ENCODE measurements at regions not wholly inside any gene's neighbourhood (a gene's known extent, or its start where the extent isn't known, plus 50 kb on each side); places are given as distances from the start of the nearest gene placed in this dataset.

- peak; percentile 61 for DNase-seq (ENCODE audit: low read depth)
- H3K4me3 ChIP-seq (ENCODE audit: low read depth, low read length), result no peak overlapping the region
Observed at GRCh38 chr2:149720615-149721014, 133.0 kb upstream of the MMADHC start.

DNA sequence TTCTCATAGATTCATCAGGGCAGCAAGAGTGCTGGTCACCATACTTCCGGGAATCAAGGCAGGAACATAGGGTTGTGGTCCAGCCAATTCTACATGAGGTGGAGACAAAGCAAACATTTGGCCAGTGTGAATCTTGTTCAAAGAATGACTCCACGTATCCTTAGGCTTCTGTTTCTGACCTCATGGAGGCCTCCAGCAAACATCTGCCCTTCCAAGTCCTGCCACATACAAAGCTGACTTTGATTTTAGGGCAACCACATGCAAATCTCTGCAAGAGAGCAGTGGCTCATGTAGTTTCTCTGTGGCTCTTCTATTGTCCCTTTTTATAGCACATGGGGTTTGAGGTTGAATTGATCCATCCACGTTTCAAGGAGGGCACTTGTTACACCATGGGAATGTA lies 132.1 kb upstream of the MMADHC start:
- no peak overlapping the region for H3K4me3 ChIP-seq (ENCODE audit: low read depth, low read length)
- TF ChIP-seq CTCF (IDR thresholded peaks at IDR 0.05; ENCODE audit: insufficient read depth, low read depth, low read length), result no peak
- DNase-seq (ENCODE audit: low read depth), result no peak

More at GRCh38 chr2:149720615-149721014, 133.0 kb upstream of the MMADHC start:
- no peak for TF ChIP-seq CTCF (IDR thresholded peaks at IDR 0.05; ENCODE audit: insufficient read depth, low read depth, low read length)

- no peak for TF ChIP-seq CTCF (IDR thresholded peaks at IDR 0.05; ENCODE audit: insufficient read depth, low read depth, low read length)
- H3K4me3 ChIP-seq (ENCODE audit: low read depth, low read length), result no peak overlapping the region
- no peak for DNase-seq (ENCODE audit: low read depth)
Observed at GRCh38 chr2:149716687-149717086, 129.1 kb upstream of the MMADHC start.

GRCh38 chr2:149715894-149716293 lies 128.3 kb upstream of the MMADHC start:
- no peak for DNase-seq (ENCODE audit: low read depth)
- H3K4me3 ChIP-seq (ENCODE audit: low read depth, low read length), result no peak overlapping the region
- TF ChIP-seq CTCF (IDR thresholded peaks at IDR 0.05; ENCODE audit: insufficient read depth, low read depth, low read length), result no peak

GRCh38 chr2:149715005-149715592 lies 127.5 kb upstream of the MMADHC start:
- DNase-seq (ENCODE audit: low read depth), result peak; percentile 74
- peak; percentile 81 for TF ChIP-seq CTCF (IDR thresholded peaks at IDR 0.05; ENCODE audit: insufficient read depth, low read depth, low read length)
- no peak overlapping the region for H3K4me3 ChIP-seq (ENCODE audit: low read depth, low read length)

DNA sequence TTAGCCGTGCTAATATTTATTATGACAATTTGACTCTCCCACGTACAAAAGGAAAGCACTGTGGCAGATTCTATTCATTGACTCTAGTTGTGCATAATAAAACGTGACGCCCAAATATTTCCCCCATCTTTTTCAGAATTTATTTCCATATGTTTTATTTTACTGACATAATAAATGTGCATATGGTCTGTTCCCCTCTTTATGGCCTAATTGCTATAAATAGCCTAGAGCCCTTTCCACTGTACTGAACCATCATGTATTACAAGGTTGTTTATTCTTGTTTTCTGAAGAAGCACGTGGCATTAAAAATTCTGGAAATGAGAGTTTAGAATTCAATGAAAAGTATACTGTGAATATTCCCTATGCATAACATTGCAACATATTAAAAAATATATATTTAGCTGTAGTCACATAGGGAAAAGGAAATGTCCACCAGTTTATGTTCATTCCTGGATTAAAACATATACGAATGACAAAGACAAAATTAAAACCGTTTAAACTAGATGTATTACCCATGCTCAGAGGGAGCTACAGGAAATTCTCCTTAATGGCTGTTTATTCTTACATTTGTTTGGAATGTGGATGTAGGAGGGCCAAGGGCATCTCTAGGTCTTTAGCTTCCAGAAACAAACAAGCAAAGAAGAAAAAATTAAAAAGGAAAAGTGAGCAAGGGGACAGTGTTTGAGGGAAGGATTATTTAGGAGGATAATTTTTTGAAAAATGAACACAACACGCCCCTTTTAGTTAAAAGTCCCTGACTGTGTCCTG lies 122.1 kb upstream of the MMADHC start:
- no peak overlapping the region for H3K4me3 ChIP-seq (ENCODE audit: low read depth, low read length)
- DNase-seq (ENCODE audit: low read depth), result no peak
- no peak for TF ChIP-seq CTCF (IDR thresholded peaks at IDR 0.05; ENCODE audit: insufficient read depth, low read depth, low read length)
